ENCODE measurements at regions not wholly inside any gene's neighbourhood (a gene's known extent, or its start where the extent isn't known, plus 50 kb on each side); places are given as distances from the start of the nearest gene placed in this dataset.

GRCh38 chr9:90147426-90147825, 495.2 kb downstream of the DIRAS2 start:
- H3K79me2 ChIP-seq (ENCODE audit: insufficient read depth, low read length), result no peaks in the 10 kb centered on the region
- no peak overlapping the region for H3K9ac ChIP-seq (ENCODE audit: low read length)
- H3K9me2 ChIP-seq (ENCODE audit: low read depth, low read length), result no peaks in the 10 kb centered on the region
- H4K20me1 ChIP-seq (ENCODE audit: insufficient read depth, low read length), result no peaks in the 10 kb centered on the region
- no peak overlapping the region for H3K27ac ChIP-seq (ENCODE audit: low read depth, low read length, poor library complexity, severe bottlenecking)
- TF ChIP-seq, protein P1, sequence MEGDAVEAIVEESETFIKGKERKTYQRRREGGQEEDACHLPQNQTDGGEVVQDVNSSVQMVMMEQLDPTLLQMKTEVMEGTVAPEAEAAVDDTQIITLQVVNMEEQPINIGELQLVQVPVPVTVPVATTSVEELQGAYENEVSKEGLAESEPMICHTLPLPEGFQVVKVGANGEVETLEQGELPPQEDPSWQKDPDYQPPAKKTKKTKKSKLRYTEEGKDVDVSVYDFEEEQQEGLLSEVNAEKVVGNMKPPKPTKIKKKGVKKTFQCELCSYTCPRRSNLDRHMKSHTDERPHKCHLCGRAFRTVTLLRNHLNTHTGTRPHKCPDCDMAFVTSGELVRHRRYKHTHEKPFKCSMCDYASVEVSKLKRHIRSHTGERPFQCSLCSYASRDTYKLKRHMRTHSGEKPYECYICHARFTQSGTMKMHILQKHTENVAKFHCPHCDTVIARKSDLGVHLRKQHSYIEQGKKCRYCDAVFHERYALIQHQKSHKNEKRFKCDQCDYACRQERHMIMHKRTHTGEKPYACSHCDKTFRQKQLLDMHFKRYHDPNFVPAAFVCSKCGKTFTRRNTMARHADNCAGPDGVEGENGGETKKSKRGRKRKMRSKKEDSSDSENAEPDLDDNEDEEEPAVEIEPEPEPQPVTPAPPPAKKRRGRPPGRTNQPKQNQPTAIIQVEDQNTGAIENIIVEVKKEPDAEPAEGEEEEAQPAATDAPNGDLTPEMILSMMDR (IDR thresholded peaks at IDR 0.05; ENCODE audit: low read length), result no peak
- TF ChIP-seq EZH2 (IDR thresholded peaks at IDR 0.05; ENCODE audit: borderline replicate concordance, low read length), result no peak
- H3K4me2 ChIP-seq (ENCODE audit: low read length), result no peak overlapping the region
- no peaks in the 10 kb centered on the region for H3K36me3 ChIP-seq (ENCODE audit: insufficient read depth, low read length)
- H3F3A ChIP-seq (ENCODE audit: insufficient read depth, low read length), result no peaks in the 10 kb centered on the region
- H2AFZ ChIP-seq (ENCODE audit: low read length), result no peak overlapping the region
- no peaks in the 10 kb centered on the region for H3K4me1 ChIP-seq (ENCODE audit: insufficient read depth, low read length, severe bottlenecking)
- no peaks in the 10 kb centered on the region for H3K9me3 ChIP-seq (ENCODE audit: low read length)
- no peaks in the 10 kb centered on the region for H3K27me3 ChIP-seq (ENCODE audit: insufficient read depth, low read length)
- no peak overlapping the region for H3K4me3 ChIP-seq (ENCODE audit: low read depth, low read length, poor library complexity, severe bottlenecking)

DNA sequence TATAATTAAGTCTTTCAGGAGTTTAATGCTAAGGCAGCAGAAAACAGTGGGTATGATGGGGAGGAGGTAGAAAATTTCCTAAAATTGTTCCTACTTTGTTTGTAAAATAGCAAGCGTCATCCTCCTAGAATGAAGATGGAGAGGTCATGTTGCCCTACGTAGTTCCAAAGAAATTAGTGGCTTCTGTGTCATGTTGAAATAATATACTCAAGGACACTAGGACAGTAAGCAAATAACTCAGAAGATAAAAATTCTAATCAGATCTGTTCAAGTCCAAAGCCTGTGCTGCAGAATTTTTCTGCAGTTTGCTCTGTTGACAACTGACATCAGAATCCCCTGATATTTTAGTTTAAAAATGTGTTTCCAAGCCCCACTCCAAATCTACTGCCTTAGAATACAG, 486.3 kb downstream of the DIRAS2 start:
- no peaks in the 10 kb centered on the region for H4K20me1 ChIP-seq (ENCODE audit: insufficient read depth, low read length)
- no peak overlapping the region for H3K4me2 ChIP-seq (ENCODE audit: low read length)
- no peak overlapping the region for H2AFZ ChIP-seq (ENCODE audit: low read length)
- no peaks in the 10 kb centered on the region for H3F3A ChIP-seq (ENCODE audit: insufficient read depth, low read length)
- no peaks in the 10 kb centered on the region for H3K79me2 ChIP-seq (ENCODE audit: insufficient read depth, low read length)
- no peaks in the 10 kb centered on the region for H3K4me1 ChIP-seq (ENCODE audit: insufficient read depth, low read length, severe bottlenecking)
- H3K4me3 ChIP-seq (ENCODE audit: low read depth, low read length, poor library complexity, severe bottlenecking), result no peak overlapping the region
- H3K9me2 ChIP-seq (ENCODE audit: low read depth, low read length), result no peaks in the 10 kb centered on the region
- H3K27ac ChIP-seq (ENCODE audit: low read depth, low read length, poor library complexity, severe bottlenecking), result no peak overlapping the region
- no peaks in the 10 kb centered on the region for H3K9me3 ChIP-seq (ENCODE audit: low read length)
- TF ChIP-seq, protein P1 (IDR thresholded peaks at IDR 0.05; ENCODE audit: low read length), result no peak
- TF ChIP-seq EZH2 (IDR thresholded peaks at IDR 0.05; ENCODE audit: borderline replicate concordance, low read length), result no peak
- H3K9ac ChIP-seq (ENCODE audit: low read length), result no peak overlapping the region
- no peaks in the 10 kb centered on the region for H3K27me3 ChIP-seq (ENCODE audit: insufficient read depth, low read length)
- no peaks in the 10 kb centered on the region for H3K36me3 ChIP-seq (ENCODE audit: insufficient read depth, low read length)

DNA sequence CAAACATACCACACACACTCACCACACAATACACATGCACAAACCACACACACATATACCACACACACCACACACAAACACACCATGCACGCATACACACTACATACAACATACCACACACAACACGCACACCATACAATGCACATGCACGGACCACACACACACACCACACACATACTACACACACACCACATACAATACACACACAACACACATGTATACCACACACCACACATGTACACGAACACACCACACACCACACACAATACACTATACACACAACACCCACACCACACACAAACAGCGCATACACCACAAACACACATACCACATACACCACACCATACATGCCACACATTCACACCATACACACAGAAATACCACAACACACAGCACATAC, 480.3 kb downstream of the DIRAS2 start:
- Histone ChIP-seq H4K20me1 (ENCODE audit: insufficient read depth, low read length) (no peaks in the 10 kb centered on the region), H3K9ac (ENCODE audit: low read length) (no peak overlapping the region), H3K27me3 (ENCODE audit: insufficient read depth, low read length) (no peaks in the 10 kb centered on the region), H3K79me2 (ENCODE audit: insufficient read depth, low read length) (no peaks in the 10 kb centered on the region), H3K9me3 (ENCODE audit: low read length) (no peaks in the 10 kb centered on the region), H3K4me2 (ENCODE audit: low read length) (no peak overlapping the region), H3K27ac (ENCODE audit: low read depth, low read length, poor library complexity, severe bottlenecking) (no peak overlapping the region), H3F3A (ENCODE audit: insufficient read depth, low read length) (no peaks in the 10 kb centered on the region), H3K36me3 (ENCODE audit: insufficient read depth, low read length) (no peaks in the 10 kb centered on the region), H3K4me3 (ENCODE audit: low read depth, low read length, poor library complexity, severe bottlenecking) (no peak overlapping the region), H2AFZ (ENCODE audit: low read length) (no peak overlapping the region), H3K9me2 (ENCODE audit: low read depth, low read length) (no peaks in the 10 kb centered on the region), H3K4me1 (ENCODE audit: insufficient read depth, low read length, severe bottlenecking) (no peaks in the 10 kb centered on the region)
- TF ChIP-seq, protein P1 (IDR thresholded peaks at IDR 0.05; ENCODE audit: low read length), result no peak
- TF ChIP-seq EZH2 (IDR thresholded peaks at IDR 0.05; ENCODE audit: borderline replicate concordance, low read length), result no peak

All from OCI-LY1 (cell line).